Daoy (cell line): ENCODE measurements at regions not wholly inside any gene's neighbourhood (a gene's known extent, or its start where the extent isn't known, plus 50 kb on each side); places are given as distances from the start of the nearest gene placed in this dataset.

Experiments
- DNase-seq: peaks from one replicate; pipeline ENCODE4 v3.0.0-alpha.2; 2015; ENCODE audit warnings: low read depth

GRCh38 chr16:85539629-85540291 is 73.4 kb upstream of the GSE1 start:
- DNase-seq, result no peak

GRCh38 chr16:85541181-85541580 is 71.9 kb upstream of the GSE1 start:
- DNase-seq, result no peak

- no peak for DNase-seq
Observed at GRCh38 chr16:85541619-85541979, 71.5 kb upstream of the GSE1 start.

GRCh38 chr16:85541980-85542900 is 70.9 kb upstream of the GSE1 start:
- no peak for DNase-seq

GRCh38 chr16:85543536-85543935 is 69.6 kb upstream of the GSE1 start:
- no peak for DNase-seq

- DNase-seq, result no peak
Observed at GRCh38 chr16:85544016-85544415, 69.1 kb upstream of the GSE1 start.

- DNase-seq, result no peak
Observed at GRCh38 chr16:85544668-85545067, 68.5 kb upstream of the GSE1 start.

- no peak for DNase-seq
Observed at GRCh38 chr16:85545227-85545818, 67.8 kb upstream of the GSE1 start.

- no peak for DNase-seq
Observed at GRCh38 chr16:85546585-85547447, 66.3 kb upstream of the GSE1 start.

GRCh38 chr16:85548375-85548774 is 64.7 kb upstream of the GSE1 start:
- no peak for DNase-seq

GRCh38 chr16:85549766-85550421 is 63.2 kb upstream of the GSE1 start:
- no peak for DNase-seq

- no peak for DNase-seq
Observed at GRCh38 chr16:85550422-85550864, 62.7 kb upstream of the GSE1 start.

- DNase-seq, result no peak
Observed at GRCh38 chr16:85550953-85551924, 61.9 kb upstream of the GSE1 start.

- DNase-seq, result no peak
Observed at GRCh38 chr16:85552980-85553435, 60.1 kb upstream of the GSE1 start.

GRCh38 chr16:85553436-85554113 is 59.5 kb upstream of the GSE1 start:
- peak; percentile 67 for DNase-seq

GRCh38 chr16:85554114-85554888 is 58.8 kb upstream of the GSE1 start:
- DNase-seq, result peak; percentile 85

- peak; percentile 77 for DNase-seq
Observed at GRCh38 chr16:85554889-85555718, 58.0 kb upstream of the GSE1 start.
